Mucosa of stomach (tissue), 1 donor: ENCODE measurements at regions not wholly inside any gene's neighbourhood (a gene's known extent, or its start where the extent isn't known, plus 50 kb on each side); places are given as distances from the start of the nearest gene placed in this dataset.

Source experiments
- H3K27me3 ChIP-seq: one replicate; pipeline ENCODE4 v1.7.0; 2013; ENCODE audit warnings: mild to moderate bottlenecking, low read length; ENCODE audit not compliant: control insufficient read depth, insufficient read depth
- H3K36me3 ChIP-seq: one replicate; pipeline ENCODE4 v1.7.0; 2013; ENCODE audit warnings: low read length; ENCODE audit not compliant: control insufficient read depth, insufficient read depth
- H3K4me1 ChIP-seq: one replicate; pipeline ENCODE4 v1.7.0; 2013; ENCODE audit warnings: mild to moderate bottlenecking, low read length; ENCODE audit not compliant: control insufficient read depth, insufficient read depth
- H3K4me3 ChIP-seq: one replicate; pipeline ENCODE4 v1.7.0; 2013; ENCODE audit warnings: low read length
- H3K9ac ChIP-seq: one replicate; pipeline ENCODE4 v1.7.0; 2013; ENCODE audit warnings: mild to moderate bottlenecking, low read length, moderate library complexity
- H3K9me3 ChIP-seq: one replicate; pipeline ENCODE4 v1.7.0; 2013; ENCODE audit warnings: mild to moderate bottlenecking, low read length, moderate library complexity; ENCODE audit not compliant: control insufficient read depth
- donor health status: Pancreatic carcinoma.

GRCh38 chr12:115756271-115756670 lies 521.2 kb downstream of the MED13L start:
- no peak overlapping the region for H3K9ac ChIP-seq
- H3K4me3 ChIP-seq: no peak overlapping the region
- H3K36me3 ChIP-seq: no peaks in the 10 kb centered on the region
- H3K4me1 ChIP-seq: no peaks in the 10 kb centered on the region
- H3K9me3 ChIP-seq: no peaks in the 10 kb centered on the region
- H3K27me3 ChIP-seq: peaks cover 17% of the 10 kb centered on the region

GRCh38 chr12:115755725-115756085 lies 521.8 kb downstream of the MED13L start:
- H3K4me3 ChIP-seq: no peak overlapping the region
- no peaks in the 10 kb centered on the region for H3K4me1 ChIP-seq
- peaks cover 17% of the 10 kb centered on the region for H3K27me3 ChIP-seq
- no peaks in the 10 kb centered on the region for H3K9me3 ChIP-seq
- no peak overlapping the region for H3K9ac ChIP-seq
- H3K36me3 ChIP-seq: no peaks in the 10 kb centered on the region

- Histone ChIP-seq H3K36me3 (no peaks in the 10 kb centered on the region), H3K4me3 (no peak overlapping the region), H3K9me3 (no peaks in the 10 kb centered on the region), H3K9ac (no peak overlapping the region), H3K4me1 (no peaks in the 10 kb centered on the region), H3K27me3 (peaks cover 17% of the 10 kb centered on the region)
Observed at GRCh38 chr12:115755061-115755724, 522.3 kb downstream of the MED13L start.

GRCh38 chr12:115752913-115753726 lies 524.4 kb downstream of the MED13L start:
- Histone ChIP-seq H3K4me3 (no peak overlapping the region), H3K27me3 (peaks cover 17% of the 10 kb centered on the region), H3K9ac (no peak overlapping the region), H3K4me1 (no peaks in the 10 kb centered on the region), H3K9me3 (no peaks in the 10 kb centered on the region), H3K36me3 (no peaks in the 10 kb centered on the region)

- Histone ChIP-seq H3K36me3 (no peaks in the 10 kb centered on the region), H3K4me3 (no peak overlapping the region), H3K9me3 (no peaks in the 10 kb centered on the region), H3K9ac (no peak overlapping the region), H3K4me1 (no peaks in the 10 kb centered on the region), H3K27me3 (peaks cover 17% of the 10 kb centered on the region)
Observed at GRCh38 chr12:115752156-115752555, 525.3 kb downstream of the MED13L start.

GRCh38 chr12:115750340-115750739 lies 527.2 kb downstream of the MED13L start:
- Histone ChIP-seq H3K4me1 (no peaks in the 10 kb centered on the region), H3K4me3 (no peak overlapping the region), H3K36me3 (no peaks in the 10 kb centered on the region), H3K27me3 (peaks cover 5% of the 10 kb centered on the region), H3K9ac (no peak overlapping the region), H3K9me3 (no peaks in the 10 kb centered on the region)

- H3K36me3 ChIP-seq: no peaks in the 10 kb centered on the region
- H3K9ac ChIP-seq: no peak overlapping the region
- H3K4me1 ChIP-seq: no peaks in the 10 kb centered on the region
- no peak overlapping the region for H3K4me3 ChIP-seq
- H3K27me3 ChIP-seq: no peaks in the 10 kb centered on the region
- no peaks in the 10 kb centered on the region for H3K9me3 ChIP-seq
Observed at GRCh38 chr12:115749071-115749841, 528.2 kb downstream of the MED13L start.

- no peak overlapping the region for H3K4me3 ChIP-seq
- H3K4me1 ChIP-seq: no peaks in the 10 kb centered on the region
- H3K27me3 ChIP-seq: no peaks in the 10 kb centered on the region
- no peaks in the 10 kb centered on the region for H3K9me3 ChIP-seq
- no peaks in the 10 kb centered on the region for H3K36me3 ChIP-seq
- H3K9ac ChIP-seq: no peak overlapping the region
Observed at GRCh38 chr12:115740586-115741155, 536.8 kb downstream of the MED13L start.

GRCh38 chr12:115737895-115738294 lies 539.6 kb downstream of the MED13L start:
- Histone ChIP-seq H3K9me3 (no peaks in the 10 kb centered on the region), H3K27me3 (no peaks in the 10 kb centered on the region), H3K9ac (no peak overlapping the region), H3K4me1 (no peaks in the 10 kb centered on the region), H3K36me3 (no peaks in the 10 kb centered on the region), H3K4me3 (no peak overlapping the region)

GRCh38 chr12:115736360-115736759 lies 541.1 kb downstream of the MED13L start:
- no peaks in the 10 kb centered on the region for H3K4me1 ChIP-seq
- no peaks in the 10 kb centered on the region for H3K27me3 ChIP-seq
- H3K9me3 ChIP-seq: no peaks in the 10 kb centered on the region
- no peak overlapping the region for H3K9ac ChIP-seq
- H3K36me3 ChIP-seq: no peaks in the 10 kb centered on the region
- no peak overlapping the region for H3K4me3 ChIP-seq

GRCh38 chr12:115730975-115731541 lies 546.4 kb downstream of the MED13L start:
- no peak overlapping the region for H3K4me3 ChIP-seq
- H3K27me3 ChIP-seq: no peaks in the 10 kb centered on the region
- H3K9me3 ChIP-seq: no peaks in the 10 kb centered on the region
- H3K36me3 ChIP-seq: no peaks in the 10 kb centered on the region
- no peaks in the 10 kb centered on the region for H3K4me1 ChIP-seq
- no peak overlapping the region for H3K9ac ChIP-seq
